ENCODE measurements at regions not wholly inside any gene's neighbourhood (a gene's known extent, or its start where the extent isn't known, plus 50 kb on each side); places are given as distances from the start of the nearest gene placed in this dataset.

DNA sequence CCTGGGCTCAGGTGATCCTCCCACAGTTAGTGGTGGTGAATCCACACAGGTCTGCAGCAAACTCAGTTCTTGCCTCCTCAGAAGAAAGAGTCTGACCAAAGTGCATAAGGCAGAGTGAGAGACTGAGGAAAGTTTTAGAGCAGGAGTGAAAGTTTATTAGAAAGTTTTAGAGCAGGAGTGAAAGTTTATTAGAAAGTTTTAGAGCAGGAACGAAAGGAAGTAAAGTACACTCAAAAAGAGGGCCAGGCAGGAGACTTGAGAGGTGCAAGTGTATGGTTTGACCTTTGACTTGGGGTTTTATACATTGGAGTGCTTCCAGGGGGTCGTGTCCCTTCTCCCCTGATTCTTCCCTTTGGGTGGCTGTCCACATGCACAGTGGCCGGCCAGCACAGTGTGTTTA, 84.2 kb downstream of the LSM3 start:
- Histone ChIP-seq H2AFZ (ENCODE audit: low read length) (no peak overlapping the region), H3K27ac (ENCODE audit: low read length) (no peak overlapping the region), H3K4me3 (ENCODE audit: low read length) (no peak overlapping the region), H3F3A (ENCODE audit: insufficient read depth, low read length) (no peaks in the 10 kb centered on the region), H3K36me3 (replicated peaks; ENCODE audit: insufficient read depth, low read length) (no peaks in the 10 kb centered on the region), H3K27me3 (replicated peaks; ENCODE audit: insufficient read depth, low read length) (peaks cover 45% of the 10 kb centered on the region), H3K79me2 (ENCODE audit: low read length) (no peaks in the 10 kb centered on the region), H3K9me2 (replicated peaks; ENCODE audit: insufficient read depth, low read length) (no peaks in the 10 kb centered on the region), H3K9me3 (replicated peaks; ENCODE audit: insufficient read depth, low read length) (no peaks in the 10 kb centered on the region), H3K9ac (ENCODE audit: low read length) (no peak overlapping the region), H4K20me1 (ENCODE audit: insufficient read depth, low read length) (no peaks in the 10 kb centered on the region), H3K4me2 (ENCODE audit: low read depth, low read length) (no peak overlapping the region), H3K4me1 (ENCODE audit: low read length) (no peaks in the 10 kb centered on the region)
- no peak for DNase-seq
- TF ChIP-seq, protein P1, sequence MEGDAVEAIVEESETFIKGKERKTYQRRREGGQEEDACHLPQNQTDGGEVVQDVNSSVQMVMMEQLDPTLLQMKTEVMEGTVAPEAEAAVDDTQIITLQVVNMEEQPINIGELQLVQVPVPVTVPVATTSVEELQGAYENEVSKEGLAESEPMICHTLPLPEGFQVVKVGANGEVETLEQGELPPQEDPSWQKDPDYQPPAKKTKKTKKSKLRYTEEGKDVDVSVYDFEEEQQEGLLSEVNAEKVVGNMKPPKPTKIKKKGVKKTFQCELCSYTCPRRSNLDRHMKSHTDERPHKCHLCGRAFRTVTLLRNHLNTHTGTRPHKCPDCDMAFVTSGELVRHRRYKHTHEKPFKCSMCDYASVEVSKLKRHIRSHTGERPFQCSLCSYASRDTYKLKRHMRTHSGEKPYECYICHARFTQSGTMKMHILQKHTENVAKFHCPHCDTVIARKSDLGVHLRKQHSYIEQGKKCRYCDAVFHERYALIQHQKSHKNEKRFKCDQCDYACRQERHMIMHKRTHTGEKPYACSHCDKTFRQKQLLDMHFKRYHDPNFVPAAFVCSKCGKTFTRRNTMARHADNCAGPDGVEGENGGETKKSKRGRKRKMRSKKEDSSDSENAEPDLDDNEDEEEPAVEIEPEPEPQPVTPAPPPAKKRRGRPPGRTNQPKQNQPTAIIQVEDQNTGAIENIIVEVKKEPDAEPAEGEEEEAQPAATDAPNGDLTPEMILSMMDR (IDR thresholded peaks at IDR 0.05; ENCODE audit: low read length), result no peak
- TF ChIP-seq EZH2phosphoT487 (IDR thresholded peaks at IDR 0.05; ENCODE audit: low read length) (no peak), EZH2 (optimal IDR thresholded peaks at IDR 0.05; ENCODE audit: low read depth, low read length) (no peak)

DNA sequence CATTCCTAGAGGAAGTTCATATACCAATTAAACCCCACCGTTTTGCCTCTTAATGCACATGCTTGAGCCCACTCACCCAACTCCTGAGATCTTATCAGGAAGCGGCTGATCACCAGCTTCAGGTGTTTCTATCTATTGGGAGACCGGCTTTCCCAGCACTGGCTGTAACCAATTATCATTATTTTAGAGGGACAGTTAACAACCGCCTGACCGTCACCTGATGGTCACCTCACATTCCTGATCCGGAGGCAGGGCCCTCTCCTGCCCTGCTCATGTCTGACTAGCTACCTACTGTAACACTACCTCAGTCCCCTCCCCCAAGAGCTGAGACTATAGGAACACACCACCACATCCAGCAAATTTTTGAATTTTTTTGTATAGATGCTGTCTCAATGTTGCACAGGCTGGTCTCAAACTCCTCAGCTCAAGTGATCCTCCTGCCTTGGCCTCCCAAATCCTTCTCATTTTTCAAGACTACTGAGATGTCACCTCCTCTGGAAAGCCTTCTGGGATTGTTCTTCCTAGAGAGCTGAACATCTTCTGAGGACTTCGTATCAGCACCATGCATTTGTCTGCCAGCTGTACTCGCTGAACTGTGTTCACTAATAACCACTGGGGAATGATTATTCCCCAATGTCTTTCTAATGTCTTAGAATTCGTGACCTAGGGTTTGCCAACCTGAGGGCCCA, 84.8 kb downstream of the LSM3 start:
- no peaks in the 10 kb centered on the region for H3K4me1 ChIP-seq (ENCODE audit: low read length)
- H3K9me2 ChIP-seq (replicated peaks; ENCODE audit: insufficient read depth, low read length), result no peaks in the 10 kb centered on the region
- no peaks in the 10 kb centered on the region for H3K9me3 ChIP-seq (replicated peaks; ENCODE audit: insufficient read depth, low read length)
- peaks cover 45% of the 10 kb centered on the region for H3K27me3 ChIP-seq (replicated peaks; ENCODE audit: insufficient read depth, low read length)
- no peaks in the 10 kb centered on the region for H3K36me3 ChIP-seq (replicated peaks; ENCODE audit: insufficient read depth, low read length)
- TF ChIP-seq EZH2 (optimal IDR thresholded peaks at IDR 0.05; ENCODE audit: low read depth, low read length), result no peak
- no peak for TF ChIP-seq EZH2phosphoT487 (IDR thresholded peaks at IDR 0.05; ENCODE audit: low read length)
- TF ChIP-seq, protein P1 (IDR thresholded peaks at IDR 0.05; ENCODE audit: low read length), result no peak
- no peak overlapping the region for H3K9ac ChIP-seq (ENCODE audit: low read length)
- no peak overlapping the region for H2AFZ ChIP-seq (ENCODE audit: low read length)
- H3K79me2 ChIP-seq (ENCODE audit: low read length), result no peaks in the 10 kb centered on the region
- H3F3A ChIP-seq (ENCODE audit: insufficient read depth, low read length), result no peaks in the 10 kb centered on the region
- DNase-seq, result no peak
- no peaks in the 10 kb centered on the region for H4K20me1 ChIP-seq (ENCODE audit: insufficient read depth, low read length)
- H3K27ac ChIP-seq (ENCODE audit: low read length), result no peak overlapping the region
- no peak overlapping the region for H3K4me2 ChIP-seq (ENCODE audit: low read depth, low read length)
- no peak overlapping the region for H3K4me3 ChIP-seq (ENCODE audit: low read length)

DNA sequence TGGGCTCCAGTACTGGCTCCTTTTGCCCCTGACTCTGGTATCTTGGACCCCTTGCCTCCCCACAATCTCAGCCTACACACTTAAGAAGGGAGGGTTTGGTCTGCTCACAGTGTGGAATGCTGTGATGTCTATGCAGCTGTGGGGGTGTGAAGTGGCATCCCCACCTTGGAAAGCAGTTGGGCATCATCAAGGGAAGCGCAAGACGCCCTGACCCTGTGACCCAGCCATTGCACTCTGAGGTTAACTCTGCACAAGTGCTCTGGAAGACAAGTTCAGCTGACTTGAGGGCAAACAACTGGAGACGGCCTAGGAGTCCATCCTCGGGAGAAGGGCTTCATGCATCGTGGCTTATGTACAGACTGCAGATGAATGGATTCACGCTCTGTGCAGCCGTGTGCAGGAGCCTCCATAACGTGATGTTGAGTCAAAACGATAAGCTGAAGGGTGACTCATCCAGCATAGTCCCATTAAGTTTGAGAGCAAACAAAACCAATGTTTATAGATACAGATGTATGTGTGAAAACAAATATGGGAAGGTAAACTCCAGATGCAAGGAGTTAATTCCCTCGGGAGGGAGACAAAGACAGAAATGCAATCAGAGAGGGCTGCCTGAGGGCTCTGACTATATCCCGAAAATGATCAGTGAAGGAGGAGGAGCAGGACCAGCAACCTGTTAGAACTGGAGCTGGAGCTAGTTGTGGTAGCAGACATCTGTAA, 86.8 kb downstream of the LSM3 start:
- no peaks in the 10 kb centered on the region for H3K4me1 ChIP-seq (ENCODE audit: low read length)
- no peak overlapping the region for H3K9ac ChIP-seq (ENCODE audit: low read length)

More for the DNA sequence above, 86.8 kb downstream of the LSM3 start:
- Histone ChIP-seq H3K4me2 (ENCODE audit: low read depth, low read length) (no peak overlapping the region), H3K27ac (ENCODE audit: low read length) (no peak overlapping the region), H4K20me1 (ENCODE audit: insufficient read depth, low read length) (no peaks in the 10 kb centered on the region), H3K4me3 (ENCODE audit: low read length) (no peak overlapping the region), H3K9me3 (replicated peaks; ENCODE audit: insufficient read depth, low read length) (no peaks in the 10 kb centered on the region), H3K27me3 (replicated peaks; ENCODE audit: insufficient read depth, low read length) (peaks cover 45% of the 10 kb centered on the region), H2AFZ (ENCODE audit: low read length) (no peak overlapping the region), H3K79me2 (ENCODE audit: low read length) (no peaks in the 10 kb centered on the region), H3F3A (ENCODE audit: insufficient read depth, low read length) (no peaks in the 10 kb centered on the region), H3K9me2 (replicated peaks; ENCODE audit: insufficient read depth, low read length) (no peaks in the 10 kb centered on the region), H3K36me3 (replicated peaks; ENCODE audit: insufficient read depth, low read length) (no peaks in the 10 kb centered on the region)
- no peak for DNase-seq
- no peak for TF ChIP-seq EZH2 (optimal IDR thresholded peaks at IDR 0.05; ENCODE audit: low read depth, low read length)
- TF ChIP-seq, protein P1 (IDR thresholded peaks at IDR 0.05; ENCODE audit: low read length), result no peak
- no peak for TF ChIP-seq EZH2phosphoT487 (IDR thresholded peaks at IDR 0.05; ENCODE audit: low read length)

Data from MM.1S (cell line).